ENCODE measurements at regions not wholly inside any gene's neighbourhood (a gene's known extent, or its start where the extent isn't known, plus 50 kb on each side); places are given as distances from the start of the nearest gene placed in this dataset.

- intact Hi-C loops (cut with micrococcal nuclease) = no loop called here
- Histone ChIP-seq H3K27me3 (ENCODE audit: insufficient read depth, low read length) (no peaks in the 10 kb centered on the region), H3K9me2 (ENCODE audit: insufficient read depth) (no peaks in the 10 kb centered on the region), H3K36me3 (ENCODE audit: control insufficient read depth in 1 of 2, insufficient read depth in 2 of 2, low read length in 2 of 2) (no peaks in the 10 kb centered on the region), H3K27ac (ENCODE audit: low read depth, low read length) (no peak overlapping the region), H2AFZ (ENCODE audit: low read depth, low read length, poor library complexity, severe bottlenecking) (no peak overlapping the region), H3K4me1 (ENCODE audit: control insufficient read depth in 1 of 2, insufficient read depth in 2 of 2, low read length in 2 of 2) (no peaks in the 10 kb centered on the region), H3K9me3 (ENCODE audit: control insufficient read depth in 1 of 2, insufficient read depth in 1 of 2, low read depth in 1 of 2, low read length in 2 of 2) (no peaks in the 10 kb centered on the region; a peak in 1 of 4 replicates), H3K79me2 (ENCODE audit: insufficient read depth, low read length) (no peaks in the 10 kb centered on the region), H3K9ac (ENCODE audit: low read length) (no peak overlapping the region), H3K4me3 (replicated peaks in 1 of 2; ENCODE audit: low read depth in 1 of 2, low read length in 2 of 2) (no peak overlapping the region), H3K4me2 (ENCODE audit: low read length) (no peak overlapping the region), H4K20me1 (ENCODE audit: insufficient read depth) (no peaks in the 10 kb centered on the region)
- ChIA-PET CTCF (no interaction called here), POLR2A (no interaction called here), RAD21 (ENCODE audit: low non-redundant PET in 1 of 2, low total read pairs in 2 of 2, uncharacterized antibody in 2 of 2, unreplicated experiment in 2 of 2) (no interaction called here)
- DNase-seq (ENCODE audit: low read depth, low spot score) = no peak
- TF ChIP-seq SRF (IDR thresholded peaks at IDR 0.05; ENCODE audit: low read depth) (no peak), FOSL1 (IDR thresholded peaks at IDR 0.05; ENCODE audit: low read depth) (no peak), ZFX (IDR thresholded peaks at IDR 0.05) (no peak), ZNF274 (IDR thresholded peaks at IDR 0.05; ENCODE audit: low read depth, low read length) (no peak), POLR2A (IDR thresholded peaks at IDR 0.05; ENCODE audit: borderline replicate concordance, extremely low read depth, insufficient read depth, insufficient read length) (no peak), REST (IDR thresholded peaks at IDR 0.05; ENCODE audit: low read depth) (no peak), MAX (IDR thresholded peaks at IDR 0.05) (no peak), TCF7L2 (IDR thresholded peaks at IDR 0.05; ENCODE audit: borderline replicate concordance, extremely low read depth, insufficient read depth, insufficient read length) (no peak), JUND (IDR thresholded peaks at IDR 0.05) (no peak), POLR2AphosphoS5 (IDR thresholded peaks at IDR 0.05; ENCODE audit: low read depth, low read length) (no peak)
- TF ChIP-seq, protein P1, sequence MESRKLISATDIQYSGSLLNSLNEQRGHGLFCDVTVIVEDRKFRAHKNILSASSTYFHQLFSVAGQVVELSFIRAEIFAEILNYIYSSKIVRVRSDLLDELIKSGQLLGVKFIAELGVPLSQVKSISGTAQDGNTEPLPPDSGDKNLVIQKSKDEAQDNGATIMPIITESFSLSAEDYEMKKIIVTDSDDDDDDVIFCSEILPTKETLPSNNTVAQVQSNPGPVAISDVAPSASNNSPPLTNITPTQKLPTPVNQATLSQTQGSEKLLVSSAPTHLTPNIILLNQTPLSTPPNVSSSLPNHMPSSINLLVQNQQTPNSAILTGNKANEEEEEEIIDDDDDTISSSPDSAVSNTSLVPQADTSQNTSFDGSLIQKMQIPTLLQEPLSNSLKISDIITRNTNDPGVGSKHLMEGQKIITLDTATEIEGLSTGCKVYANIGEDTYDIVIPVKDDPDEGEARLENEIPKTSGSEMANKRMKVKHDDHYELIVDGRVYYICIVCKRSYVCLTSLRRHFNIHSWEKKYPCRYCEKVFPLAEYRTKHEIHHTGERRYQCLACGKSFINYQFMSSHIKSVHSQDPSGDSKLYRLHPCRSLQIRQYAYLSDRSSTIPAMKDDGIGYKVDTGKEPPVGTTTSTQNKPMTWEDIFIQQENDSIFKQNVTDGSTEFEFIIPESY (IDR thresholded peaks at IDR 0.05; ENCODE audit: extremely low read depth, insufficient replicate concordance, low read length) = no peak
- TF ChIP-seq, protein P2, sequence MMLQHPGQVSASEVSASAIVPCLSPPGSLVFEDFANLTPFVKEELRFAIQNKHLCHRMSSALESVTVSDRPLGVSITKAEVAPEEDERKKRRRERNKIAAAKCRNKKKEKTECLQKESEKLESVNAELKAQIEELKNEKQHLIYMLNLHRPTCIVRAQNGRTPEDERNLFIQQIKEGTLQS (IDR thresholded peaks at IDR 0.05) = no peak
- no TSS peak for BruUV-seq (replicated peaks)
- ATAC-seq = no peak
These were observed 316.2 kb upstream of the NOX3 start for GRCh38 chr6:155771822-155772221.
